A673 (cell line): ENCODE measurements at regions not wholly inside any gene's neighbourhood (a gene's known extent, or its start where the extent isn't known, plus 50 kb on each side); places are given as distances from the start of the nearest gene placed in this dataset.

ENCODE experiments used
- CTCF ChIP-seq: fragments of 300-800, 200-600 bp; sonication (generic); conservative IDR thresholded peaks from 2 replicates; pipeline ENCODE4 v1.5.1; 2017; ENCODE audit warnings: low read depth, mild to moderate bottlenecking, antibody characterized with exemption, low read length, moderate library complexity, mixed read lengths
- EZH2 ChIP-seq: fragments of 200-600 bp; sonication (generic); IDR thresholded peaks from 2 replicates; pipeline ENCODE4 v1.6.1; 2017; ENCODE audit warnings: borderline replicate concordance, low read depth, mild to moderate bottlenecking, mixed read lengths, antibody characterized with exemption, low read length; ENCODE audit not compliant: poor library complexity, severe bottlenecking

DNA sequence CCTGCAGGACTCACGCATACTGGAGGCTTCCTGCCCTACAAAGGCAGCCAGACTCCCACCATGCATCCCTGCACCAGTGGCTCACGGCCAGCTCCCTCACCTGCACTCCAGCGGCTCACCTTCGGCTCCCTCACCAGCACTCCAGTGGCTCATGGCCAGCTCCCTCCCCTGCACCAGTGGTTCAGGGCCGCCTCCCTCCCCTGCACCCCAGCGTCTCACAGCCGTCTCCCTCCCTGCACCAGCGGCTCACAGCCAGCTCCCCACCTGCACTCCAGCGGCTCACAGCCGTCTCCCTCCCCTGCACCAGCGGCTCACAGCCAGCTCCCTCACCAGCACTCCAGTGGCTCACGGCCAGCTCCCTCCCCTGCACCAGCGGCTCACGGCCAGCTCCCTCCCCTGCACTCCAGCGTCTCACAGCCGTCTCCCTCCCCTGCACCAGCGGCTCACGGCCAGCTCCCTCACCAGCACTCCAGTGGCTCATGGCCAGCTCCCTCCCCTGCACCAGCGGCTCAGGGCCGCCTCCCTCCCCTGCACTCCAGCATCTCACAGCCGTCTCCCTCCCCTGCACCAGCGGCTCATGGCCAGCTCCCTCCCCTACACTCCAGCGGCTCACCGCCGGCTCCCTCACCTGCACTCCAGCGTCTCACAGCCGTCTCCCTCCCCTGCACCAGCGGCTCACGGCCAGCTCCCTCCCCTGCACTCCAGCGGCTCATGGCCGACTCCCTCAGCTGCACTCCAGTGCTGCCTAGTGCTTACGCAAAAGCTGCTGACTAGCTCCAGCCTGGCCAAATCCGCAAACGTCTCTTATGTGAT is 324.5 kb downstream of the NPHP4 start:
- no peak for TF ChIP-seq CTCF
- TF ChIP-seq EZH2, result no peak
